PFSK-1 (cell line): ENCODE measurements at regions not wholly inside any gene's neighbourhood (a gene's known extent, or its start where the extent isn't known, plus 50 kb on each side); places are given as distances from the start of the nearest gene placed in this dataset.

Experiments
- FOXP2 ChIP-seq: optimal IDR thresholded peaks from 2 replicates; pipeline ENCODE3; 2011; ENCODE audit warnings: borderline replicate concordance, control low read depth, inconsistent platforms; ENCODE audit not compliant: insufficient read depth; ENCODE audit errors: extremely low read length, extremely low read depth
- POLR2AphosphoS5 ChIP-seq: IDR thresholded peaks from 2 replicates; pipeline ENCODE4 v1.6.1; 2012; ENCODE audit warnings: low read depth, mild to moderate bottlenecking, control low read depth, low read length, moderate library complexity
- REST ChIP-seq, 2 experiments: IDR thresholded peaks; 2 replicates each; pipeline versions ENCODE4 v1.6.1 to v1.8.0; 2011 to 2012; ENCODE audit warnings: low read depth in 2 of 2, low read length in 2 of 2, control low read depth in 1 of 2, inconsistent platforms in 1 of 2, mild to moderate bottlenecking in 1 of 2, moderate library complexity in 1 of 2; ENCODE audit not compliant: insufficient read depth in 1 of 2
- SIN3A ChIP-seq: IDR thresholded peaks from 2 replicates; pipeline ENCODE4 v1.6.1; 2012; ENCODE audit warnings: mild to moderate bottlenecking, low read length, moderate library complexity, borderline replicate concordance; ENCODE audit not compliant: insufficient read depth
- TAF1 ChIP-seq: IDR thresholded peaks from 2 replicates; pipeline ENCODE4 v1.6.1; 2012; ENCODE audit warnings: low read length, control low read depth, borderline replicate concordance; ENCODE audit not compliant: insufficient read depth

DNA sequence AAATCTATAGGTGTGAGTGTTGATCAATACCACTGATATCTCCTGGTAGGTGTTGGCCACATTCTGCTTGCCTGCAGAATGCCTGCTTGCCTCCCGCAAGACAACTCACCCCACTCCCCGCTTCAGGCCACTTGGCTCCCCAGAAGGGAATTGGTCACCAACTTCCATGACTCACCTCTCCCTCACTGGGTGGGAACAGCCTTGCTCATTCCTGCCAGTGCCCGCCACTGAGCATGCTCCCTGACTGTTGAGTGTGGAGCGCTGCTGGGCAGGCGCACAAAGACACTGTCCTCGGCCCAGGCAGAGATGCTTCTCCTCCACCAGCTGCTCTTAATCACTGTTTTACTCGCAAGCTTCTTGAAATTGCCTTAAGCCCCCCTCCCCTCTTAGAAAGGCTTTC is 57.3 kb upstream of the PPP2R3A start:
- TF ChIP-seq REST (IDR thresholded peaks at IDR 0.05; ENCODE audit: insufficient read depth in 1 of 2, low read depth in 2 of 2, low read length in 2 of 2) (no peak), POLR2AphosphoS5 (no peak), SIN3A (no peak), FOXP2 (no peak), TAF1 (no peak)

DNA sequence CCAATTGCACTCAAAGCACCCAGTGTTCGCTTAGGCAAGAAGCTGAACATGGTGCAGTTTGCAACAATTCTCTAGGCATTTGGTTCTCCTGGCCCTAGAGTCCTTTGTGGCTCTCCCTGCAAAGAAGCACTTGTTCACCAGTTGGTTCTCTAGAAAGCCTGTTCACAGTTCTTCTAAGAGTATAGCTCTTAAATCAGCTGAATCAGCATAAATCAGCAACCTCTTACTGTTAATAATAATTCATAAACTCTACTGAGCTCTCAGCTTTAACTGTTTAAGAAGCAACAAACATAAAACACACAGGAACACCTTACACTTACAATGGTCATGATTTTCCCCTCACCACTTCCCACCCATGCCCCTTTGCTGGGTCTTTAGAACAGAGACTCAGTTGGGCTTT is 56.8 kb upstream of the PPP2R3A start:
- TF ChIP-seq FOXP2 = no peak
- no peak for TF ChIP-seq TAF1
- TF ChIP-seq SIN3A = no peak
- no peak for TF ChIP-seq REST (IDR thresholded peaks at IDR 0.05; ENCODE audit: insufficient read depth in 1 of 2, low read depth in 2 of 2, low read length in 2 of 2)
- no peak for TF ChIP-seq POLR2AphosphoS5

- no peak for TF ChIP-seq FOXP2
- no peak for TF ChIP-seq POLR2AphosphoS5
- TF ChIP-seq SIN3A = no peak
- TF ChIP-seq REST (IDR thresholded peaks at IDR 0.05; ENCODE audit: insufficient read depth in 1 of 2, low read depth in 2 of 2, low read length in 2 of 2) = no peak
- TF ChIP-seq TAF1 = no peak
Measured at GRCh38 chr3:135911110-135911509, 54.4 kb upstream of the PPP2R3A start.

- TF ChIP-seq REST (IDR thresholded peaks at IDR 0.05; ENCODE audit: insufficient read depth in 1 of 2, low read depth in 2 of 2, low read length in 2 of 2) (no peak), TAF1 (no peak), FOXP2 (no peak), SIN3A (no peak), POLR2AphosphoS5 (no peak)
Measured at GRCh38 chr3:135915206-135915605, 50.3 kb upstream of the PPP2R3A start.
